ENCODE measurements at regions not wholly inside any gene's neighbourhood (a gene's known extent, or its start where the extent isn't known, plus 50 kb on each side); places are given as distances from the start of the nearest gene placed in this dataset.
A peak's percentile ranks its signal among the peaks of the same experiment; 100 is the strongest.
"Not testable (repeated sequence)": the region's sequence is repeated elsewhere in the genome, so short reads cannot be mapped to it uniquely, and the experiment has no call there.

DNA sequence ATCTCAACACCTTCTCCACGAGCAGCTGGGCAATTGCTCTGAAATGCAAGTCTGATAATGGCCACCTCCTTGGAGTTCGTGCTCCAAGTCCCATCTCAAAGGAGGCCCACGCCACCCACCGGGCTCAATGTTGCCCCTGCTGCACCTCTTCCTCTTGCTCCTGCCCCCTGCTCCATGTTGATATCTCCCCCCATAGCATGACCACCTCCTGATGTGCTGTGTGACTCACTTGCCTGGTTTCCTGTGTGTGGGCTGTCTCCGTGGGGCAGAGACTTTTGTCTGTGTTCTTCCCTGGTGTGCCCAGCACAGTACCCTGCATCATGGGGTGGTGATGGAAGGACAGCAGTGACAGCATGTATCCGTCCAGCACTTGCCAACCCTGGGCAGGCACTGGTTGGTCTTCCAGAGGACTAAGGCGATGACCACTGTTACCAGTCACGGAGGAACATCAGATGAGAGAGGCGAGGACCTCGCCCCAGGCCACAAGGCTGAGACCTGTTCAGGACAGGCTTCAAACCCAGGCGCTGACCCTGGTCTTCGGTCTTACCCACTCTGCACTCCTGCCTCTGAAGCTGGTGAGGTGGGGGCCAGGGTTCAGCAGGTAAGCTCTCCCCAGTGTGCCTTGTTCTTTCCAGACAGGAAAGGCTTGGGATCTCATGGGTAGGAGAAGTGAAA, 104.6 kb upstream of the LRPAP1 start:
- no peaks in the 10 kb centered on the region for H3K27me3 ChIP-seq (ENCODE audit: control insufficient read depth, insufficient read depth, low read length)
- TF ChIP-seq, protein P1, sequence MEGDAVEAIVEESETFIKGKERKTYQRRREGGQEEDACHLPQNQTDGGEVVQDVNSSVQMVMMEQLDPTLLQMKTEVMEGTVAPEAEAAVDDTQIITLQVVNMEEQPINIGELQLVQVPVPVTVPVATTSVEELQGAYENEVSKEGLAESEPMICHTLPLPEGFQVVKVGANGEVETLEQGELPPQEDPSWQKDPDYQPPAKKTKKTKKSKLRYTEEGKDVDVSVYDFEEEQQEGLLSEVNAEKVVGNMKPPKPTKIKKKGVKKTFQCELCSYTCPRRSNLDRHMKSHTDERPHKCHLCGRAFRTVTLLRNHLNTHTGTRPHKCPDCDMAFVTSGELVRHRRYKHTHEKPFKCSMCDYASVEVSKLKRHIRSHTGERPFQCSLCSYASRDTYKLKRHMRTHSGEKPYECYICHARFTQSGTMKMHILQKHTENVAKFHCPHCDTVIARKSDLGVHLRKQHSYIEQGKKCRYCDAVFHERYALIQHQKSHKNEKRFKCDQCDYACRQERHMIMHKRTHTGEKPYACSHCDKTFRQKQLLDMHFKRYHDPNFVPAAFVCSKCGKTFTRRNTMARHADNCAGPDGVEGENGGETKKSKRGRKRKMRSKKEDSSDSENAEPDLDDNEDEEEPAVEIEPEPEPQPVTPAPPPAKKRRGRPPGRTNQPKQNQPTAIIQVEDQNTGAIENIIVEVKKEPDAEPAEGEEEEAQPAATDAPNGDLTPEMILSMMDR (IDR thresholded peaks at IDR 0.05; ENCODE audit: insufficient read depth, low read length, severe bottlenecking) = no peak
- DNase-seq (ENCODE audit: low read depth) (no peak), FAIRE-seq (no peak)
- H3K36me3 ChIP-seq (ENCODE audit: control insufficient read depth, insufficient read depth, low read length) = no peaks in the 10 kb centered on the region
- H3K4me3 ChIP-seq (ENCODE audit: low read depth, low read length) = no peak overlapping the region

DNA sequence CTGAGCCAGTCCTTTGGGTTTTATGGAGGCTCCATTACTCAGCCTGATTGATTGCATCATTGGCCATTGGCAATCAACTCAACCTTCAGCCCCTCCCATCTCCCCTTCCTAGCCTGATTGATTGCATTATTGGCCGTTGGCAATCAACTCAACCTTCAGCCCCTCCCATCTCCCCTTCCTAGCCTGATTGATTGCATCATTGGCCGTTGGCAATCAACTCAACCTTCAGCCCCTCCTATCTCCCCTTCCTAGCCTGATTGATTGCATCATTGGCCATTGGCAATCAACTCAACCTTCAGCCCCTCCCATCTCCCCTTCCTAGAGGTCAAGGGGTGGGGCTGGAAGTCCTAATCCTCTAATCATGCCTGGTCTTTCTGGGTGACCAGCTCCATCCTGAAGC, 103.8 kb upstream of the LRPAP1 start:
- FAIRE-seq; DNase-seq (ENCODE audit: low read depth); H3K4me3 ChIP-seq (ENCODE audit: low read depth, low read length); H3K36me3 ChIP-seq (ENCODE audit: control insufficient read depth, insufficient read depth, low read length); H3K27me3 ChIP-seq (ENCODE audit: control insufficient read depth, insufficient read depth, low read length): not testable (repeated sequence)

DNA sequence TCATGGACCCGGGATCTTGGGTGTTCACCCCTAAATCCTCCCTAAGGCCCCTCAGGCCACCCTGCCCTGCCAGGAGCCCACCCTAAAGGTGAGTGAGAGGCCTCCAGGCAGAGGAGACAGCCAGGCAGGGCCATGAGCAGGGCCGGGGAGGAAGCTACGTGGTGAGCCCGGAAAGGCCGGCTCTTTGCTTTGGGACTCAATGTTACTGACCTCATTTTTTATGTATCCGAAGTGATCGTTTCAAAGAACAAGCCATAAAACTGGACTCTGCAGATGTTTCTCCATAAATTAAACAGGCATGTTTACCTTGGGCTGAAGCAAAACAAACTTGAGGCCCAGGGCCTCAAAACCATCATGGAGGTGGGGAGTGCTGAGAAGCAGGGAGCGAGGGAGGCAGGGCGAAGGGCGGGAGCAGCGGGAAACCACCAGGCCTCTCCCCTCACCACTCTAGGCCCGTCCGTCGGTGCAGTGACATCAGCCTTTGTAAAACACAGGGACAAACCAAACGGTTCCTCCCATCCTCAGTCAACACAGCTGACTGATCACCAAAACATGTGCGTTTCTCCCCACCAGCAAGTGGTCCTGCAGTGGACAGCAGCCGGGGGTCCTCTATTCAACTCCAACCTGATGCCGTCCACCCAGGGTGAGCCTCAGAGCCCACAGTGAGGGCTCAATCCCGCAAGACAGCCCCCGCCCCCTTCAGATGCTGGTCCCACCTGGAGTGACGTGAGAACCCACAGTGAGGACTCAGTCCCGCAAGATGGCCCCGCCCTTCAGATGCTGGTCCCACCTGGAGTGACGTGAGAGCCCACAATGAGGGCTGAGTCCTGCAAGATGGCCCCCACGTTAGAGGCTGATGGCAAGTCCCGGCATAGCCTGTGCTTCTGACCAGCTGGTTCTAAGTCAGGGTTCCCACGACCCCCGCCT, 102.9 kb upstream of the LRPAP1 start:
- no peak overlapping the region for H3K4me3 ChIP-seq (ENCODE audit: low read depth, low read length)
- no peaks in the 10 kb centered on the region for H3K27me3 ChIP-seq (ENCODE audit: control insufficient read depth, insufficient read depth, low read length)

DNA sequence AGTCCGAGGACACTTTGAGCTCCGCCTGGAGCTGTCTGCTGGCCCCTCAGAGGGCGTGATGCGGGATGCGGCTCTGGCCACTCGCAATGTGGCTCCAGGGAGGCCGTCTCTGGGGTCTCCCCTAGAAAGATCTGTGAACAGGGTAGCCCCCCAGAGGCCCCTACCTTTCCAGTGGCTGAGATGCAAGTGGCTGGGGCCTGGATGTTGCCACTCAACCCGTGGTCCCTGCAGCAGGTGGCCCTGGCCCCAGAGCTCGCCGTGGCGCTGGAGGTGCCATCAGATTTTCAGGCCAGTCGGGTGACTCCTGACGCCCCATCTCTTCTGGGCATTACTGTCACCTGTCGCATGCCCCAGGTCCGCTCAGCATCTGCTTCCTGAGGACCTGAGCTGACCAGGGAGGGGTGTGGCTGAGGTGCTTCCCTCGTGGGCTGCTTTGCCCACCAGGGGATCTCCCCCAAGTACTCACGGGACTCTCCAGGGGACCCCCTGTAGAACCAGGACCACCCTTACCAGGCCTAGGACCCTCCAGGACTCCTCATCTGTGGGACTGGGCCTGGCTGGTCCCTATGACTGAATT, 102.1 kb upstream of the LRPAP1 start:
- Histone ChIP-seq H3K36me3 (ENCODE audit: control insufficient read depth, insufficient read depth, low read length) (no peaks in the 10 kb centered on the region), H3K27me3 (ENCODE audit: control insufficient read depth, insufficient read depth, low read length) (no peaks in the 10 kb centered on the region), H3K4me3 (ENCODE audit: low read depth, low read length) (no peak overlapping the region)
- FAIRE-seq = no peak
- DNase-seq (ENCODE audit: low read depth) = no peak
- TF ChIP-seq, protein P1 (IDR thresholded peaks at IDR 0.05; ENCODE audit: insufficient read depth, low read length, severe bottlenecking) = no peak

More for the DNA sequence above, 102.9 kb upstream of the LRPAP1 start:
- DNase-seq (ENCODE audit: low read depth) (no peak), FAIRE-seq (no peak)
- TF ChIP-seq, protein P1 (IDR thresholded peaks at IDR 0.05; ENCODE audit: insufficient read depth, low read length, severe bottlenecking) = no peak
- no peaks in the 10 kb centered on the region for H3K36me3 ChIP-seq (ENCODE audit: control insufficient read depth, insufficient read depth, low read length)

DNA sequence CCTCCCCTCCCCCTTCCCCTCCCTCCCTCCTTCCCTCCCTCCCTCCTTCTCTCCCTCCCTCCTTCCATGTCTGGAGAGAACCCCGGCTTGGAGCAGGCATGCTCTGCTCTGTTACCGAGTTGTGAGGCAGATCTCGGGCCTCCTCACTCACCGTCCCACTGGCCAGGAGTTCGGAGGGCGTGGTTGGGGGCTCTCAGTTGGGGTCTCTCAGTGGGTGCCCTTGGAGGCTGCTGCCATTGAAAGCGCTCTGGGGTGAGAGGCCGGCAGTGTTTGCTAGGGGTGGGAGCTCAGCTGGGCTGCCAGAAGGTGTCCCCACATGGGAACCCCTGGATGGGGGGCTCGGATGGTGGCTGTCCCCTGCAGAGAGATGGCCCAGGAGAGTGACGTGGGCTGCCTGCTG, 101.1 kb upstream of the LRPAP1 start:
- H3K36me3 ChIP-seq (ENCODE audit: control insufficient read depth, insufficient read depth, low read length); DNase-seq (ENCODE audit: low read depth); FAIRE-seq; H3K4me3 ChIP-seq (ENCODE audit: low read depth, low read length); H3K27me3 ChIP-seq (ENCODE audit: control insufficient read depth, insufficient read depth, low read length): not testable (repeated sequence)

DNA sequence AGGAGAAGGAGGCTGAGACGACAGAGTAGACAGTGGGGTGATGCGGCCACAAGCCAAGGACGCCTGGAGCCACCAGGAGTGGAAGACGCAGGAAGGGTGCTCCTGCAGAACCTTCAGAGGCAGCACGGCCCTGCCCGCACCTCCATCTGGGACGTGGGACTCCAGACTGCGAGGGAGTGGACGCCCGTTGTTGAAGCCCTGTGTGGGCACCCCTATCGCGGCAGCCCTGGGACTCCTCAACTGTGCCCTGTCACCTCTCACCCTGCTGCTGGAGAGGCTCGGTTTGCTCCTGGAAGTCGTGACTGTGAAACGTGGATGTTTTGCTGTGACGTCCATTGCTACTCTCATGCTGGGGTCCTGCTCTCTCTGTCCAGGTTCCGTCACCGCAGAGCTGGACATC, 100.6 kb upstream of the LRPAP1 start:
- not testable (repeated sequence) for H3K36me3 ChIP-seq (ENCODE audit: control insufficient read depth, insufficient read depth, low read length); H3K4me3 ChIP-seq (ENCODE audit: low read depth, low read length); DNase-seq (ENCODE audit: low read depth); H3K27me3 ChIP-seq (ENCODE audit: control insufficient read depth, insufficient read depth, low read length)
- FAIRE-seq = peak; percentile 96

DNA sequence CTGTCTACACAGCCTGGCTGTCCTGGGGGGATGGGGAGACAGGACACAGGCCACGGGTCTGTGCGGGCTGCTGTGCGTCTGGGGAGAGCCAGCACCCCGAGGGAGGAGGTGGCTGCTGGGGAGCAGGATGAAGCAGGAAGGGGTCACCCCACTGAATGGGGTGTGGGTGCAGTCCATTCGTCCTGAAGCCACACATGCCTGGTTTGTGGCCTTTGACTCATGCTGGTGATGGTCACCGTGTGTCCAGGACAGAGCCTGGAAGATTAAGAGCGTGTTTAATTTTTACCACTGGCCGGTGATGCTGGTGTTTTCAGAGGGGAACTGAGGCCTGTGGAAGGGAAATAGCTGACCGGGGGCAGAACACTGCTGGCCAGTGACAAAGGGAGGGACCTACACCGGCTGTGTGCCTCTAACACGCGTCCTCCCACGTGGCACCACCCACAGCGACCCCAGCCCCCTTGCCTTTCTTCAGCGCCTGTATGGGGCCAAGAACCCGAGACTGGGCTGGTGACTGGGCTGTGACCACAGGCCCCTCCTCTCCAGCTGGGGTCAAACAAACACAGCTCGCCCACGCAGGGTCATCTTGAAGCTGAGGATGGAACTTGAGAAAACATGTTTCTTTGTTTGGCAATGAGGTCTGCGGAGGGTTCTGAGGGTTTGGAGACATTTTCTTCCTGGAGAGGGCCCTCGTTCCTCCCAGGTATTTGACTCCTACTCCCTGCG, 99.5 kb upstream of the LRPAP1 start:
- DNase-seq (ENCODE audit: low read depth); H3K36me3 ChIP-seq (ENCODE audit: control insufficient read depth, insufficient read depth, low read length); H3K4me3 ChIP-seq (ENCODE audit: low read depth, low read length); H3K27me3 ChIP-seq (ENCODE audit: control insufficient read depth, insufficient read depth, low read length): not testable (repeated sequence)
- FAIRE-seq = peak; percentile 28

Data from bronchial epithelial cell (primary cell).